ENCODE measurements at regions not wholly inside any gene's neighbourhood (a gene's known extent, or its start where the extent isn't known, plus 50 kb on each side); places are given as distances from the start of the nearest gene placed in this dataset.

DNA sequence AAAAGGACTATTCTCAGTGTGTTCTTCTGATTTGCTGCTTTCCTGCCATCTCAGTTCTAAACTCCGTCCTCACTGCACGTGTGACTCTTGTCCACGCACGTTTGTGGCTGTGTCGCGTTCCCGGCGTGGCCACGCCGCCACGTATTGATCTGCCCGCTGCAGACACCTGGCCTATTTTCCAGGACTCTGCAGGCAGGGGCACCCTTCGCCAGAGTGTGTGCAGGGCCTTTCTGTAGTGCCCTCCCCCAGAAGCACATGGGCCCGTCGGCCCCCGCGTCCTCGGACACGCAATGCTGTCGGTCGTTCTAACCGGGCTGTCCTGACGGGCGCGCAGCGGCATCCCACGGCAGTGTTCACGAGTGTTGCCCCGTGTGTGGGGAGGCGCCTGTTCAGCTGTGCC is 87.6 kb downstream of the YTHDF1 start:
- 0 out of 2 replicates have a peak, but pooled peaks cover 3% of the 10 kb centered on the region for H3K27me3 ChIP-seq

DNA sequence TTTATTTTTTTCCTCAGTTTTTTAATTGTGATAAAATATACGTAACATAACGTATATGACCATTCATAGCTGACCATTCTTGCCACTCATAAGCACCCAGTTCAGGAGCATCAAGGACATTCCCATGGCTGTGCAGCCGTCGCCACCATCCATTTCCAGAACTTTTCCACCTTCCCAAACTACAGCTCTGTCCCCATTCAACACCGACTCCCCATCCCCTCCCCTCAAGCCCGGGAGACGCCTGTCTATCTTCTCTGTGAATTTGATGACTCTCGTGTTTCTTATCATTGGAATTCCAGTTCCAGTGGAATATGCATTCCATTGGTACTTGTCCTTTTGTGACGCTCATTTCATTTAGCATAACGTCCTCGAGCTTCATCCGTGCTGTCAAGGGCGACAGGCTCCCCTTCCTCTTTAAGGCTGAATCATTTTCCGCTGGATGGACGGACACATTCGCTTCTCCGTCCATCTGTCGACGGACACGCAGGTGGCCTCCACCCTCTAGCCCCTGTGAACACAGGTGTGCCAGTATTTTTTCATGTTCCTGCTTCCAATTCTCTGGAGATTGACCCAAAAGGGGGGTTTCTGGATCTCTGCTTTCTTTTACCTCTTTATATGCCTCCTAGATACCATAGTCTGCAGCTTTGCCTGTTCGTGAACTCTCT is 88.1 kb downstream of the YTHDF1 start:
- H3K36me3 ChIP-seq = no peaks in the 10 kb centered on the region
- H3K4me3 ChIP-seq = no peak overlapping the region
- TF ChIP-seq Cebpa-rat (IDR thresholded peaks at IDR 0.05) = no peak
- 0 out of 2 replicates have a peak, but pooled peaks cover 3% of the 10 kb centered on the region for H3K9me3 ChIP-seq
- H3K27me3 ChIP-seq = 0 out of 2 replicates have a peak, but pooled peaks cover 3% of the 10 kb centered on the region
- H4K20me1 ChIP-seq = no peaks in the 10 kb centered on the region
- H3K4me1 ChIP-seq = peaks cover 62% of the 10 kb centered on the region
- H3K9ac ChIP-seq = no peak overlapping the region
- no peak overlapping the region for H3K4me2 ChIP-seq
- no peak overlapping the region for H3K27ac ChIP-seq

More for the DNA sequence above, 87.6 kb downstream of the YTHDF1 start:
- TF ChIP-seq Cebpa-rat (IDR thresholded peaks at IDR 0.05) = no peak
- H3K4me3 ChIP-seq = no peak overlapping the region
- H3K4me1 ChIP-seq = peaks cover 67% of the 10 kb centered on the region
- no peak overlapping the region for H3K27ac ChIP-seq
- H3K9ac ChIP-seq = no peak overlapping the region
- H3K9me3 ChIP-seq = no peaks in the 10 kb centered on the region
- no peak overlapping the region for H3K4me2 ChIP-seq
- H3K36me3 ChIP-seq = no peaks in the 10 kb centered on the region
- H4K20me1 ChIP-seq = no peaks in the 10 kb centered on the region

DNA sequence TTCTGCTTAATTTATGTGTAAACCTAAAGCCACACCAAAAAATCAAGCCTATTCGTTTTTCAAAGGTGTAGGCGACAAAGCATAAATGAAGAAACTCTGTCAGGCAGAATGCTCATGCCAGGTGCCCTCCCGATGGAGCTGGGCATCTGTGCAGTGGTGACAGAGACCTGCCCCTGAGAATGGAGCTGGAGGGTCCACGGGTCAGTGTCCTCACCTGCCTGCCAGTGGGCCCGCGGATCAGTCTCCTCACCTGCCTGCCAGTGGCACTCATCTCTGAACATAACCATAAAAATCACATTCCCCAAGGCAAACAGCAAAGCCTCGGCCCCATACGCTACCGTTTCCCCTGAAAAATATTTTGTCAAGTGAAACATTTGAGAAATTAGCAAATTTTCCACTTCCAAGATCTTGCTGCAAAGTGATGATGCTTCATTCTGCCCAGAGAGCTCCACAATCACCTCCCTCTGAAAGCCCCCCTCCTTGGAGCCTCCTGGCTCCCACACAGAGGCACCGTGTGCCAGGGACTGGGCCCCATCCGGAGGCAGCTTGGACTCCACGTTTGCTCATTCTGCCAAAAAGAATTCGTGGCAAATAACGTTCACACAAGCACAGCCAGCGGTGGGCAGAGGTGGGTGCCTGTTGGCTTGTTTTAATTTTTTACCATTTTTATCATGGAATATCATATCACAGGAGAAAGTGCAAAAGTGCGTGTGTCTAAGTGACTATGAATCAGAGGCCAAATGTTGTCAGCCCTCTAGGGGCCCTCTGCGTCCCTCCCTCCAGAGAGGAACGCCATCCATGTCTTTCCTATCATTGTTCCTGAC is 88.8 kb downstream of the YTHDF1 start:
- 0 out of 2 replicates have a peak, but pooled peaks cover 8% of the 10 kb centered on the region for H3K9me3 ChIP-seq
- no peak overlapping the region for H3K9ac ChIP-seq
- H3K4me1 ChIP-seq = peaks cover 55% of the 10 kb centered on the region
- no peak overlapping the region for H3K4me3 ChIP-seq
- 0 out of 2 replicates have a peak, but pooled peaks cover 3% of the 10 kb centered on the region for H3K27me3 ChIP-seq
- no peak overlapping the region for H3K27ac ChIP-seq
- peak overlapping the region; percentile 9; the same call in 1 of the 2 replicates for H3K4me2 ChIP-seq
- TF ChIP-seq Cebpa-rat (IDR thresholded peaks at IDR 0.05) = no peak
- no peaks in the 10 kb centered on the region for H3K36me3 ChIP-seq
- H4K20me1 ChIP-seq = no peaks in the 10 kb centered on the region

DNA sequence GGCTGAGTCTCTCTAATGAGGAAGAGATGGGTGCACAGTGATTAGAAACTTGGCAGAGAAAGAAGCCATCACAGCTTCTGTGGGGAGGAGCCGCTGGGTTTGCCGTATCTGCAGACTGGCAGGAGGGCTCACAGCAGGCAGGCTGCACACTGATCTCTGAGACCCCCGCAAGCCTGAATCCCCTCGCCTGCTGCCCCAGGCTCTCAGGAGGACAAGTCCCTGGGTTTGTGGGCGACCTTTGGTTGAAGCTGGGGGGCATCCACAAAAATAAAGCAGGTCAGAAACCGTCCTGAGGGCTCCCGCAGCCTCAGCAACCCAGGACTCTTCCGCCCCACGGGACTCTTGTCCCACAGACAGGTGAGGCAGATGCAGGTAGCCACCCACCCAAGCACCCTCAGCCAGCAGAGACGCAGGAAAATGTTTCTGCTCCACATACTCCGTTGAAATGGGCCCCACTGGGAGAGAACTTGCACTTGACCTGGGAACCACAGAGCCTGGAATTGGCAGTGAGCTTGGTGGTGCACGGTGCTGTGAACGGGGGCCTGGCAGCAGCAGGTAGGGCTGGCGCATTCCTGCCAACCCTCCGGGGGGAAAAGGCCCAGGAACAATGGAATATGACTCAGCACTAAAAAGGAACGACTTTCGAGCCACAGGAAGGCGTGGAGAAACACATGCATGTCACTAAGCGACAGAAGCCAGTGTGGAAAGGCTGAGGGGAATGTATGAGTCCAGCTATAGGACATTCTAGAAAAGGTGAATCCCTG is 89.9 kb downstream of the YTHDF1 start:
- peak overlapping the region; percentile 48; the same call in 1 of the 2 replicates for H3K4me2 ChIP-seq
- TF ChIP-seq Cebpa-rat (IDR thresholded peaks at IDR 0.05) = no peak
- peaks cover 44% of the 10 kb centered on the region for H3K4me1 ChIP-seq
- 0 out of 2 replicates have a peak, but pooled peaks cover 8% of the 10 kb centered on the region for H3K9me3 ChIP-seq
- H3K4me3 ChIP-seq = no peak overlapping the region
- H3K36me3 ChIP-seq = no peaks in the 10 kb centered on the region
- H4K20me1 ChIP-seq = no peaks in the 10 kb centered on the region
- 0 out of 2 replicates have a peak, but pooled peaks cover 3% of the 10 kb centered on the region for H3K27me3 ChIP-seq
- H3K27ac ChIP-seq = no peak overlapping the region
- no peak overlapping the region for H3K9ac ChIP-seq

DNA sequence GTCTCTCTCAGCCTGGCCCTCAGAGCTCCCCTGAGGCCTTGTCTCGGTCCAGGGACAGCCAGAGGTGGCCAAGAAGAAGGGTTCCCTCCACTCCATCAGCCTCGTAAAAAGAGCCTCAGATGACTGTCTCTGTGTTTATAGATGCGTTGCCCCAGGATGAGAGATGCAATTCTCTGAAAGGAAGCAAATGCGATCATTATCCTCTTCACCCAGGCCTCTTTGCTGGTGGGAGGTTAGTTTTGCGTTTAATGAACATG is 90.4 kb downstream of the YTHDF1 start:
- Histone ChIP-seq H3K27me3 (no peaks in the 10 kb centered on the region), H3K9me3 (0 out of 2 replicates have a peak, but pooled peaks cover 8% of the 10 kb centered on the region), H4K20me1 (no peaks in the 10 kb centered on the region), H3K4me2 (peak overlapping the region; percentile 48), H3K27ac (peak overlapping the region; percentile 22; the same call in 1 of the 2 replicates), H3K9ac (no peak overlapping the region), H3K36me3 (no peaks in the 10 kb centered on the region), H3K4me1 (peaks cover 39% of the 10 kb centered on the region), H3K4me3 (no peak overlapping the region)
- TF ChIP-seq Cebpa-rat (IDR thresholded peaks at IDR 0.05) = no peak

DNA sequence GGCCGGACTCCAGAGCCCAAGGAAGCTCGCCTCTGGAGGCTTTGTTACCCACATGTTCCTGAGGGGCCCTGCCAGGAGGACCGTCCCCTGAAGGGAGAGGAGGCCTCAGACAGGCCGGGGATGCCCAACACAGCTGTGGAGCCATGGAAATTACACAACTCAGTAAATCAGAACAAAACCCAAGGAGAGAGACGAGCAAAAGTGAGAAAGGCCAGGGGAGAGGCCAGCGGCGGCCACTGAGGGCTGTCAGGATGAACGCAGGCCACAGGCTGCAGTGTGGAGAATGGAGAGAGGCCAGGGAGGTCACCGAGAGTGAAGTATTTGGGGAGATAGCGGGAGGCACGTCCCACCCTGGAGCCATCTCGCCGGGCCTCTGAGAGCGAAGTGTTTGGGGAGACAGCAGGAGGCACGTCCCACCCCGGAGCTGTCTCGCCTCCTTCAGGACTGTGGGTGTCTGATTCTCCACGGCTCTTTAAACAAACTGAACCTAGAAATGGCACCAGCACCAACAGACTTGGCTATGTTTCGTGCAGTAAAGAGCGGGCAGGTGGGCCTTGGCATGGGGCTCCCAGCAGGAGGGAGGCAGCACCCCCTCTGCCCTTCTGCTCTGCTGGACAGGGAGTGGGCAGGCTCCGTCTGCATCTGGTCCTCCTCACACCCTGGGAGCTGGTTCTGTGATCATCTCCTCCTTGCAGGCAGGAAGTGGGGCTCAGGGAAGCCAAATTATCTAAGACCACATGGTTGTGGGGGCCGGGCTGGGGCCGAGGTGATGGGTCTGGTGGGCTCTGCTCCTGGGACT is 91.0 kb downstream of the YTHDF1 start:
- Histone ChIP-seq H3K36me3 (no peaks in the 10 kb centered on the region), H3K9me3 (0 out of 2 replicates have a peak, but pooled peaks cover 8% of the 10 kb centered on the region), H4K20me1 (no peaks in the 10 kb centered on the region), H3K4me3 (no peak overlapping the region), H3K4me1 (peaks cover 35% of the 10 kb centered on the region), H3K9ac (no peak overlapping the region), H3K27ac (peak overlapping the region; percentile 22; the same call in 1 of the 2 replicates), H3K4me2 (peak overlapping the region; percentile 48), H3K27me3 (no peaks in the 10 kb centered on the region)
- no peak for TF ChIP-seq Cebpa-rat (IDR thresholded peaks at IDR 0.05)

DNA sequence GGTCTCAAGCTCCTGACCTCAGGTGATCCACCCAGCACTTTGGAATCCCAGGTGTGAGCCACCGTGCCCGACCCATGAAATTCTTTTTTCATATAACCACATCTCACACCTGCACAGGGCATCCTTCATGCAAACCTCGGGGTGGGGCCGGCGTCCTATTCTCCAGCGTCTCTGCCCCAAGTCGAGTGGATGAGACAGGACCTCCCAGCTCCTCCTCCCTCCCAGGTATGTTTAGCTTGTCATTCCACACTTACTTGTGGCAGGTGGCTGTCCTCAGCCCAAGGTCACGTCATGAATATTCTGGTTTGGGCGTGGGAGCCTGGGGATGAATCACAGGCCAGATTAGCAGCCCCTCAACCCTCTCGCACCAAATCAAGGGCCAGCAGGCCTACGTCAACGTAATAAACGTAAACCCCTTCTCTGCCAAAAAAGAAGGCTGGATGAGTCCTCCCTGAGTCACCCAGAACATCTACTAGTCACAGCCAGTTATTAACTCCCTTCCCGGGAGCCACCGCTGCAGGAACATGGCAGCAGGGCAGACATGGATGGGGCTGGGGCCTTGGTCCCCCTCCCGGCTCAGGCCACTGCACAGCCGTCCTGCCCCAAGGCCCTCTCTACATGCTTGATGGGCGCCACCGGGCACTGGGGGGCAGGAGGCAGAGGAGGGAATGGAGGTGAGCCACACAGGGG is 91.7 kb downstream of the YTHDF1 start:
- Histone ChIP-seq H3K36me3 (no peaks in the 10 kb centered on the region), H3K9ac (no peak overlapping the region), H3K4me3 (no peak overlapping the region), H3K4me2 (no peak overlapping the region), H4K20me1 (no peaks in the 10 kb centered on the region), H3K27me3 (no peaks in the 10 kb centered on the region), H3K27ac (no peak overlapping the region), H3K9me3 (0 out of 2 replicates have a peak, but pooled peaks cover 8% of the 10 kb centered on the region), H3K4me1 (peaks cover 27% of the 10 kb centered on the region)
- TF ChIP-seq Cebpa-rat (IDR thresholded peaks at IDR 0.05) = no peak

DNA sequence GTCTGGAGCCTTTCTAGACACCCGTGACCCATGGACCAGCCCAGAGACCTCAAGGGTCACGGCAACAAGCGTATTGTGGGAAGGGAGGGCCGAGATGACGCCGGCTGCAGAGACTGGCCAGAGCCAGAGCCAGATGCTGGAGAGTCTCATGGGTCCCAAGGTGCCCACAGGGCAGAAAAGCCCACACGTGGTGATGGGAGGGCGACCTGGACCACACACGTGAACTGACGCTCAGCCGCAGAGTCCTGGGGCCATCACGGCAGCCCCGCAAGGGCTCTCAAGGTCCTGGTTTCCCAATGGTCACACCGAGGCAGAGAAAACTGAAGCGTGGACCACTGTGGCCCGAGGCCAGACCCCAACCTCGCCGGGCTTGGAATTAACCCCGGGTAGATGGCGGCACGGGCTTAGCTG is 92.6 kb downstream of the YTHDF1 start:
- H3K9me3 ChIP-seq = 0 out of 2 replicates have a peak, but pooled peaks cover 8% of the 10 kb centered on the region
- TF ChIP-seq Cebpa-rat (IDR thresholded peaks at IDR 0.05) = no peak
- H3K4me3 ChIP-seq = no peak overlapping the region
- no peak overlapping the region for H3K27ac ChIP-seq
- no peaks in the 10 kb centered on the region for H4K20me1 ChIP-seq
- no peak overlapping the region for H3K9ac ChIP-seq
- no peaks in the 10 kb centered on the region for H3K27me3 ChIP-seq
- H3K36me3 ChIP-seq = no peaks in the 10 kb centered on the region
- peaks cover 21% of the 10 kb centered on the region for H3K4me1 ChIP-seq
- H3K4me2 ChIP-seq = no peak overlapping the region
